ENCODE measurements at regions not wholly inside any gene's neighbourhood (a gene's known extent, or its start where the extent isn't known, plus 50 kb on each side); places are given as distances from the start of the nearest gene placed in this dataset.

DNA sequence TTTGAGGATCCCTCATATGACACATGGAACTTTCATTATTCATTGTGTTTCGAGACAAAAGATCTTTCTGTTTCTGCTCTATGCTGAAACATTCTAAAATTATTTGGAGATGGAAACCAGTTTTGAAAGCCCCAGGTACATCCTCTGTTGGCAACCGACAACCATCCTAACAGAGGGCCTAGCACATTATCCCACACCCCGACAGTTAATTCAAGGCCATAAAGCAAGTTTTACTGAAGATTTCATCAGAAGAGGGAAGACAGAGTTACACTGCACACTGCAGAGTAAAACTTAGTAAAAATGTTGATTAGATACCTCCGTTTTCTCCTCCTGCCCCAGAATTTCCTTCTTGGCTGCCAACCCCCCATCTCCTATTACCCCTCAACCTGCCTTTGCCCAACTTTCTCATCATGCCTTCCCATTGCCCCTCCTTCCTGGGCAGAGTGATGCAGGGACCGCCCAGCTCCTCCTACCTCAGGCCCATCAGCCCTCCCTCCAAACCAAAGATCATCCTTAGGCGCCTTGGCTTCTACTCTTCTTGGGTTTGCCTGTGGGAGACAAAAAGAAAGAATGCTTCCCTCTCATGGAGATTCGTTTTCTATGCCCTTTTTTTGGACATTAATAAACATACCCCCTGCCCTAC is 52.9 kb upstream of the CITED4 start:
- Histone ChIP-seq H3K4me3 (no peak overlapping the region), H3K4me2 (no peak overlapping the region), H3K9me3 (no peaks in the 10 kb centered on the region), H3K4me1 (no peaks in the 10 kb centered on the region), H3K27ac (peak overlapping the region; percentile 38 to 58; a peak in 4 of 6 replicates)
- CTCF ChIA-PET, result interaction anchor here (0.7 to 1.7 kb wide), 4 partner anchors 8 to 34 kb away, joined by 3 to 4 read pairs (median 4); no protein-coding TSS in a partner anchor
- FAIRE-seq, result no peak
- ATAC-seq, result no peak
- POLR2A ChIA-PET, result no interaction called here
- WGBS (ENCODE audit: missing lambda C conversion rate), result 80% methylated on average over 7 of the region's 7 CpGs
- no peak for DNase-seq (ENCODE audit: low read depth in 1 of 2, low spot score in 1 of 2)
- no peak for TF ChIP-seq CBX2 (IDR thresholded peaks at IDR 0.05; ENCODE audit: borderline replicate concordance, low read depth)

DNA sequence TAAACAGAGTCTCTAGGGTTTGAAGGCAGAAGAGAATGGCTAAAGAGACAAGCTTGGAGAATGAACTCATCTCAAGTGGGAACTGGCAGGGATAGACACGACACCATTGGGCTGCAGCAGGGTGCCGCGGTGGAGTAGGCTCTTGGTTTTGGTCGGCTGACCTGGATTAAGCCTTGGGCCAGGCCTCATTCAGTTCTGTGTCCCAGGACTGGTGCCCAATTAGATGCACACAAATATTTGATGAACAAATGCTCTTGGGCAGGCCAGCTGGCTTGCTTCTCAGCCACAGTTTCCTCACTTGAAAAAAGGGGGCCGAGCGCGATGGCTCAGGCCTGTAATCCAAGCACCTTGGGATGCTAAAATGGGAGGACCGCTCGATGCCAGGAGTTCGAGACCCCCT is 53.4 kb upstream of the CITED4 start:
- POLR2A ChIA-PET, result no interaction called here
- no peaks in the 10 kb centered on the region for H3K4me1 ChIP-seq
- no peak overlapping the region for H3K4me3 ChIP-seq
- FAIRE-seq (no peak), ATAC-seq (no peak), DNase-seq (ENCODE audit: low read depth in 1 of 2, low spot score in 1 of 2) (no peak)
- CTCF ChIA-PET, result interaction anchor here (1.0 to 1.3 kb wide), 2 partner anchors 29 to 33 kb away, joined by 3 to 4 read pairs; no protein-coding TSS in a partner anchor
- no peak overlapping the region for H3K4me2 ChIP-seq
- WGBS (ENCODE audit: missing lambda C conversion rate), result 88% methylated on average over 10 of the region's 10 CpGs
- no peak overlapping the region; a peak in 2 of 6 replicates for H3K27ac ChIP-seq
- no peaks in the 10 kb centered on the region for H3K9me3 ChIP-seq
- no peak for TF ChIP-seq RCOR1 (IDR thresholded peaks at IDR 0.05; ENCODE audit: low read depth, low read length)
- TF ChIP-seq NR3C1 (IDR thresholded peaks at IDR 0.05), result no peak
- no peak for TF ChIP-seq MAZ (IDR thresholded peaks at IDR 0.05; ENCODE audit: borderline replicate concordance, low read depth, low read length)
- no peak for TF ChIP-seq ZNF302 (CRISPR knock-in tag; IDR thresholded peaks at IDR 0.05)

DNA sequence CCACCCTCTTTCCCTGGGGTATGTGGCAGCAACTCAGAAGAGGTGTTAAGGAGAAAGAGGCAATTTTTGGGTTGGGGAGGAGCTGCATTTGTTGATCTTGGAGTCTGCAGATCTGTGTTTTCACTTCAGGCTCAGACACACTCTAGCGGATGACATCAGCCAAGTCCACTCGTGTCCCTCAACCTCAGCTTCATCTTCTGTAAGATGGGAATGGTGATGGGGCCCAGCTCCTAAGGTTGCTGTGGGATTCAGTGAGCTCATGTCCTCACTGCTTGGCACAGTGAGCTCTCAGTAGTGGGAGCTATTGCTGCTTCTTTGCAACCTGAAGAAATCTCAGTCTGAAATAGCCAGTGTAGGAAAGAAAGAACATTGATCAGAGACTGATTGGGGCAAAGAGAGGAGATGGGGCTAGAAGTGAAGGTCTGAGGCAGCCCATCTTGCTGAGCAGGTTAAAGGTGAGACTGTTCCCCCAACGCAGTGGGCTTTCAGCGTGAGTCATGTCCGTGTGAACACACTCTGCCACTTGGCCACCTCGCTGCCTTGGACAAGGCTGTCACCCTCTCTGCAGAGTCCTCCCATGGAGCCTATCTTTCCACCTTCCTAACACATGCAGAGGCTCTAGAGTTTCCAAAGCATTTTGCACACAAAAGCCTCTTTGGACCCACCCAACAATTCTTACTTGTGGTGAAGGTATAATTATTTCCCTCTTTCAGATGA is 56.0 kb upstream of the CITED4 start:
- Histone ChIP-seq H3K4me3 (no peak overlapping the region), H3K4me1 (no peaks in the 10 kb centered on the region), H3K9me3 (no peaks in the 10 kb centered on the region), H3K27ac (0 out of 6 replicates have a peak overlapping the region, but pooled peaks of 1 of the 2 experiments have one; percentile 26), H3K4me2 (no peak overlapping the region)
- WGBS (ENCODE audit: missing lambda C conversion rate), result 70% methylated on average over 6 of the region's 6 CpGs
- DNase-seq (ENCODE audit: low read depth in 1 of 2, low spot score in 1 of 2) (no peak), FAIRE-seq (no peak), ATAC-seq (no peak)
- TF ChIP-seq SMC3 (IDR thresholded peaks at IDR 0.05) (no peak), KDM1A (IDR thresholded peaks at IDR 0.05; ENCODE audit: low read depth) (no peak), ZNF302 (CRISPR knock-in tag; IDR thresholded peaks at IDR 0.05) (no peak), JUN (IDR thresholded peaks at IDR 0.05) (no peak), EP300 (IDR thresholded peaks at IDR 0.05) (no peak), FOSB (CRISPR knock-in tag; IDR thresholded peaks at IDR 0.05) (no peak), MAZ (IDR thresholded peaks at IDR 0.05; ENCODE audit: borderline replicate concordance, low read depth, low read length) (no peak), EHMT2 (IDR thresholded peaks at IDR 0.05; ENCODE audit: low read depth) (no peak), CEBPB (IDR thresholded peaks at IDR 0.05) (no peak), HOXB13 (CRISPR knock-in tag; IDR thresholded peaks at IDR 0.05; ENCODE audit: low read depth) (no peak), NPAS2 (CRISPR knock-in tag; IDR thresholded peaks at IDR 0.05; ENCODE audit: borderline replicate concordance) (no peak), NFE2L2 (conservative IDR thresholded peaks at IDR 0.05; ENCODE audit: low read length) (no peak), FOXS1 (CRISPR knock-in tag; IDR thresholded peaks at IDR 0.05) (no peak), HOXA7 (CRISPR knock-in tag; IDR thresholded peaks at IDR 0.05) (no peak)
- TF ChIP-seq, protein P1, sequence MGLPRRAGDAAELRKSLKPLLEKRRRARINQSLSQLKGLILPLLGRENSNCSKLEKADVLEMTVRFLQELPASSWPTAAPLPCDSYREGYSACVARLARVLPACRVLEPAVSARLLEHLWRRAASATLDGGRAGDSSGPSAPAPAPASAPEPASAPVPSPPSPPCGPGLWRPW (IDR thresholded peaks at IDR 0.05), result no peak
- ChIA-PET POLR2A (interaction anchor here (1.2 kb wide), 1 partner anchor 56 kb away, joined by 3 read pairs; the partner anchor contains the start of gene CITED4), CTCF (interaction anchor here (0.8 to 1.2 kb wide), 6 partner anchors 10 to 35 kb away, joined by 3 read pairs; no protein-coding TSS in a partner anchor)

DNA sequence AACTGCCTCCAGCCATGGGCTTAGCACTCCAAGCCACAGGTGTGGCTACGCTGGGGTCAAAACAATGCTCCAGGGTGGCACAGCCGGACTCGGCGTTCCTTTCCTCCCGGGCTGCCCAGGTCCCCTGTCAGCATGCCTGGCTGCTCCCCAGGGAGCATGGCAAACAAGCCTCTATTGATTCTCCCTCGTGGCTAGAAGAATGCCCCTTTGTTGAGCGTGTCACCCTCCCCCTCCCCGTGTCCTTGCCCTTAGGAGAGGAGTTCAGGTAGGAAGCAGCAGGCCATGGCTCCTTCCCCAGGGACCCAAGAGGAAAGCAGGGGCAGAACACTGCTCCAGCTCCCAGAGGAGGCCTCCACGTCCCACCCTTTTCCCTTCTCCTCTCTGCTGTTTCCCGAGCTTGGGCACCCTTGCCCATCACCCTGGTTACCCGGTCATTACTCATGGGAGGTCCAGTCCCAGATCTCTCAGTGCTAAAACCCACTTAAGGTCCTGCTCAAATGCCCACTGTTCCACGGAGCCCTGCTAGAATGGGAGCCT is 57.4 kb upstream of the CITED4 start:
- Histone ChIP-seq H3K4me1 (no peaks in the 10 kb centered on the region), H3K4me2 (no peak overlapping the region), H3K27ac (peak overlapping the region; percentile 24 to 58; a peak in 3 of 6 replicates), H3K4me3 (no peak overlapping the region), H3K9me3 (no peaks in the 10 kb centered on the region)
- ATAC-seq, result peak in 1 of 2 experiments; percentile 25; a peak in 2 of 6 replicates
- 60% methylated on average over 11 of the region's 12 CpGs for WGBS (ENCODE audit: missing lambda C conversion rate)
- ChIA-PET CTCF (no interaction called here), POLR2A (no interaction called here)
- FAIRE-seq, result no peak
- DNase-seq (ENCODE audit: low read depth in 1 of 2, low spot score in 1 of 2), result no peak
- TF ChIP-seq HOXA7 (CRISPR knock-in tag; IDR thresholded peaks at IDR 0.05) (no peak), RAD21 (conservative IDR thresholded peaks at IDR 0.05 in 1 of 2, IDR thresholded peaks at IDR 0.05 in 1 of 2) (no peak), EHF (CRISPR knock-in tag; IDR thresholded peaks at IDR 0.05) (no peak), HEYL (CRISPR knock-in tag; IDR thresholded peaks at IDR 0.05) (no peak), BHLHE40 (IDR thresholded peaks at IDR 0.05; ENCODE audit: low read depth, low read length) (no peak), RFX5 (IDR thresholded peaks at IDR 0.05) (no peak), RARB (CRISPR knock-in tag; IDR thresholded peaks at IDR 0.05) (no peak), RNF2 (IDR thresholded peaks at IDR 0.05; ENCODE audit: borderline replicate concordance, low read depth) (no peak), ZNF302 (CRISPR knock-in tag; IDR thresholded peaks at IDR 0.05) (no peak)
- TF ChIP-seq, protein P2, sequence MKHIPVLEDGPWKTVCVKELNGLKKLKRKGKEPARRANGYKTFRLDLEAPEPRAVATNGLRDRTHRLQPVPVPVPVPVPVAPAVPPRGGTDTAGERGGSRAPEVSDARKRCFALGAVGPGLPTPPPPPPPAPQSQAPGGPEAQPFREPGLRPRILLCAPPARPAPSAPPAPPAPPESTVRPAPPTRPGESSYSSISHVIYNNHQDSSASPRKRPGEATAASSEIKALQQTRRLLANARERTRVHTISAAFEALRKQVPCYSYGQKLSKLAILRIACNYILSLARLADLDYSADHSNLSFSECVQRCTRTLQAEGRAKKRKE (CRISPR knock-in tag; IDR thresholded peaks at IDR 0.05; ENCODE audit: low read depth), result no peak
- TF ChIP-seq, protein P3, sequence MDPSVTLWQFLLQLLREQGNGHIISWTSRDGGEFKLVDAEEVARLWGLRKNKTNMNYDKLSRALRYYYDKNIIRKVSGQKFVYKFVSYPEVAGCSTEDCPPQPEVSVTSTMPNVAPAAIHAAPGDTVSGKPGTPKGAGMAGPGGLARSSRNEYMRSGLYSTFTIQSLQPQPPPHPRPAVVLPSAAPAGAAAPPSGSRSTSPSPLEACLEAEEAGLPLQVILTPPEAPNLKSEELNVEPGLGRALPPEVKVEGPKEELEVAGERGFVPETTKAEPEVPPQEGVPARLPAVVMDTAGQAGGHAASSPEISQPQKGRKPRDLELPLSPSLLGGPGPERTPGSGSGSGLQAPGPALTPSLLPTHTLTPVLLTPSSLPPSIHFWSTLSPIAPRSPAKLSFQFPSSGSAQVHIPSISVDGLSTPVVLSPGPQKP (IDR thresholded peaks at IDR 0.05; ENCODE audit: low read depth, low read length), result no peak
- TF ChIP-seq, protein P1 (IDR thresholded peaks at IDR 0.05), result no peak

Measured in A549 (cell line).